ENCODE measurements at regions not wholly inside any gene's neighbourhood (a gene's known extent, or its start where the extent isn't known, plus 50 kb on each side); places are given as distances from the start of the nearest gene placed in this dataset.
"Not testable (repeated sequence)": the region's sequence is repeated elsewhere in the genome, so short reads cannot be mapped to it uniquely, and the experiment has no call there.

DNA sequence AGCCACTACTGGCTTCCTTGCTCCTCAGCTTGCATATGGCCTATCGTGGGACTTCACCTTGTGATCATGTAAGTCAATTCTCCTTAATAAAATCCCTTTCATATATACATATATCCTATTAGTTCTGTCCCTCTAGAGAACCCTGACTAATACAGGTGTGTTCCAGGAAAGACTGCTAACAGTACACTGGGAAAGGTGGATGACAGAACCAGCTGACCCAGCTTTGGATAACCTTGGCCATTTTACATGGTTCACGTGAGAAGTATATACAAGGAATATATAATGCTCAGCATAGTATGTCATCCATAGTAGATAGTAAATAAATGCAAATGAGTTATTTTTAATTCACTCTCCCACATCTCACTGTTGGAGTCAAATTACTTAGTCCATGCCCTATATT lies 1003.5 kb downstream of the SORCS3 start:
- no peak for DNase-seq (ENCODE audit: low spot score)

DNA sequence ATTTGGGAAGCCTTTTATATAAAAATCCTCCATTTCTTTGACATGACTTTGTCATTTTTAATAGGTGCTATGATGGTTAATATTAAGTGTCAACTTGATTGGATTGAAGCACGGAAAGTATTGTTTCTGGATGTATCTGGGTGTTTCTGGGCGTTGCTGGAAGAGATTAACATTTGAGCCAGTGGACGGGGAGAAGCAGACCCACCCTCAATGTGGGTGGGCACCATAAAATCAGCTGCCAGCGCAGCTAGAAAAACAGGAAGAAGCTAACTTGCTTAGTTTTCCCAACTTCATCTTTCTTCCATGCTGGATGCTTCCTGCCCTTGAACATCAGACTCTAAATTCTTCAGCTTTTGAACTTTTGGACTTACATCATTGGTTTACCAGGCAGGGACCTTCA lies 1003.0 kb downstream of the SORCS3 start:
- DNase-seq (ENCODE audit: low spot score): no peak

DNA sequence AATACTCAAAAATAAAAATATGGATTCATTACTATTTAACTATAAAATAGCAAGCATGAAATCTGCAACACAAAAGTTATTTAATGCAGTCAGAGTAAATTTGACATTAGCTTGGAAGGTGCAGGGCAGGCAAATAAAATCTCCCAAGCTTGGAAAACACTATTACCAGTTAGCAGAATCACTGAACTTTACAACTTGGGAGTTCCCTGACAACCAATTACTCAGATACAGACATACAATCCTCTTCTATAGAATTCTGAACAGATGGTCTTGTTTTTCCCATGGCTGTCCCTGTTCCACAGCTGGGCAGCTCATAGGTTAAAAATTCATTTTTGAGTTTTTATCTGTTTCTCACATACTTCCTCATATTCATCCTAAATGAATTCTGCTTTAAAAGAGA lies 1002.6 kb downstream of the SORCS3 start:
- no peak for DNase-seq (ENCODE audit: low spot score)

DNA sequence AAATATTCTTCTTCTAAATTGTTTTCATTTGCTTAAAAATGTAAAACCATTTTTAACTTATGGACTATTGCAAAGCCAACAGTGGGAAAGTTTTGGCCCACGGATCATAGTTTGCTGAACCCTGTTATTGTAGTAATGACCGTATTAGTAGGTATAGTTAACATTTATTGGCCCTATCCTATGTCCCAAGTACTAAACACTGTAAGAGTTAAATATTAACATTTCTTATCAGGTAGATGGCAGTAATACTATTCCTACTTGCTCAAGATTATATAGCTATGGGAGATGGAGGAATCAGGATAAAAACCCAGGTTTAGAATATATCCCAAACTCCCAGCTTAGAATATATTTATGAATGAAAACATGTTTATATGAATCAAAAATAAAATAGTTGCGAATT lies 993.2 kb downstream of the SORCS3 start:
- DNase-seq (ENCODE audit: low spot score): no peak

DNA sequence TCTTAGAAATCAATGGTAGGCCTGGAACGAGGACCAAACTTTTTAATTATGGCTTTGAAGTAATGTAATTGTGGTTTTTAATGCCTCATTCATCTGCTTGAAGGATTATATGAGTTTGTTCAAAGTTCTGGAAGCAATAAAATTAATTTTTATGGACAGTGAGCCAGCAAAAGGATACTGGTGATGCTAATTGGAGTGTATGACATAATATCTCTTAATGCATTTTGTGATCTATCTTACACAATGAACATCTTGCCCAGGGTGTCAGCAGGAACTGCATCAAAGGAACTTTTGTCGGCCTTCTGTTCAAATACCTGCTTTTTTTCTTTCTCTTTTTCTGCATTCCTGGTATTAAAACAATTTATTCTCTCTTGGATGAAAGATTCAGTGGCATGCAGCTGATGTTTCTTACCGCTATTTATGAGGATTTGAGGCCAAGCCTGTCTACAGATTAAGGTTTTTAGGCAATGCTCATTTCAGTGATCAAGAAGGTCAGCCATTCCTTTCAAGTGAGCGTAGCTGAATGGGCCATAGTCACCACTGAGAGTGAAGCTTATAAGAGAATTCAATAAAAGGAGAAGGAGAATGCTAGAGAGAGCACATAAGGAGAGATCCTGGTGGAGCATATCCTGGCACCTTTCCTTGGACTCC lies 974.8 kb downstream of the SORCS3 start:
- no peak for DNase-seq (ENCODE audit: low spot score)

DNA sequence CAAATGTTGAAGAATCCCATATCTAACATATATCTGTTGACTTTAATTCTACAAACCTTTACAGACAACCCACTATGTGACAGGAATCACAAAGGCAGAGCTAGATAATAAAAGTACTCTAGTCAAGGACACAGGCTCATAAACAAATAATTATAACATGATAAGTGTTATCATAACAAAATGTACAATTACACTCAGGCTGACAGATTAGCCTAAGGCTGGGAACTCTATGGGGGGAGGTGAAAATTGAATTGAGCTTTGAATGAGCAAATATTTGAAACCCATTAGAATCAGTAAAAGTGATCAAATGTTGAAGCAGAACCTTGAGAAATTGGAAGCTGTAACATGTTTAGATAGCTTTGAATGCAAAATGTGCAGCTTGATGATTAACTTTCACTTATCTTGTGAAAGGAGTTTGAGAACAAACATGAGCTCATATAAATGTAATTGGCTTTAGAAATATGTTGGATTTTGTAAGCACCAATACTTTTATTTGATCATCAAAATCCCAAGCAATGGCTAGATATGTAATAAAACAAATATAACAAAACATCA lies 970.2 kb downstream of the SORCS3 start:
- DNase-seq (ENCODE audit: low spot score): no peak

DNA sequence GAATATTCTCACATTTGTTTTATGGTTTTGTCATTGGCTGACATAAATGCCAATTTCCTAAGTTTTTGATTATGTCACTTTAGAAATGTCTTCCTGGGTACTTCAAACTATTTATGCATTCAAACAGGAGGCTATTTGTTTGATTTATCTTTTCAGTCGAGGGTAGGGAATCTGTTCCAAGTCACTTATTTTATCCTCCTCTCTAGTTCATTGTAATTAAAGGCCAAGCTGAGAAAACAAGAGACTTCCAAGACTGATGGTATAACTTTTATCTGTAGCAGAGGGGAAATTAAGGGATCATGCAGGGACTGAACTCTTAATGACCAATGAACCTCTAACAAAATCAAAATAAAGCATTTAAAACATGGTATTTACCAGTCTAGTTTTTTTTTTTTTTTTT lies 968.4 kb downstream of the SORCS3 start:
- no peak for DNase-seq (ENCODE audit: low spot score)

DNA sequence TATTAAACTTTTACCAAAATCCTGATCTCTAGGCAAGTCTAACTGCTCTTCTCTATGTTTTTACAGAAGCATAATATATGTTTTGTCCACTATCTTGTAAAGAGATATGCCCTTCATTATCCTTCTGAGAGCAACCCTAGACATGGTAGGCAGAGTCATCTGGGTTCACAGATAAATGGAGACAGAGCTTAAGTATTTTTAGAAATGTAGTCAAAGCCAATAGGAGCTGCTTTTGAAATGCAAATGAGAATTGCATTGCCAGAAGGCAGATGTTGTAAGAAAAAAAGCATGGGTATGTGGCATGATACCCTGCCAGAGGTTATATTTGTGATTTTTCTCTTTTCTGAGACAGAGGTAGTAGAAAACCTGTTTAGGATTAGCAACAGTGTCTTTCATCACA lies 964.8 kb downstream of the SORCS3 start:
- DNase-seq (ENCODE audit: low spot score): no peak

DNA sequence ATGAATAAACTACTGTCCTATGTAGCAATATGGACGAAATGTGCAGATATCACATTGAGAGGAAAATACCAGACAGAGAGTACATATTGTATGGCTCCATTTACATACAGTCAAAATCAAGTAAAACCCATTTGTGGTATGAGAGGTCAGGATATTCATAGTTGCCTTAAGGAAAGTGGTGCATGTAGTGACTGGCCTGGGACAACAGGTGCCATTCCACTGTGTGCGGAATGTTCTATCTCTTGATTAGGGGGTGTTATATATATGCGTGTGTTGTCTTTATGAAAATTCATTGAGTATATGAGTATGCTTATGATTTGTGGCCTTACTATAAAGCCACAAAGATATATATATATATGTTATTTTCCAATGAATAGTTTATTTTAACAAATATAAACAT lies 964.0 kb downstream of the SORCS3 start:
- DNase-seq (ENCODE audit: low spot score): no peak

DNA sequence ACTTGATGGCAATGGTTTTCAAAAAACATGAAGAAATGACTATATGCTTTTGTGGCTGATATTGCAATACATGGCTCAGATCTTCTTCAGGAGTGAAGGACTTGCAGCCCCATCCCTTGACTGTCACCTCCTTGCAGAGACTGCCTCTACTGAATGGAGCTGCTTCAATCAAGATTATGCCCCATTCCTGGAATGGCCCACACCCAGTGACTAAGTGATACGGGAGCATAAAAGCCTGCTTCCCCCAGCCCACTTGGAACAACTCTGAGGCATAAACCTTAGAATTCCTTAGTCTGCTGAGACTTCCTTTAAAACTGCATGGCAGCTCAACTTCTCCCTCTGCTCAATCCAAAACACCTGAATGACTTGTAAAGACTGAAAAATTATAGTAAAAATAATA lies 957.1 kb downstream of the SORCS3 start:
- DNase-seq (ENCODE audit: low spot score): no peak

DNA sequence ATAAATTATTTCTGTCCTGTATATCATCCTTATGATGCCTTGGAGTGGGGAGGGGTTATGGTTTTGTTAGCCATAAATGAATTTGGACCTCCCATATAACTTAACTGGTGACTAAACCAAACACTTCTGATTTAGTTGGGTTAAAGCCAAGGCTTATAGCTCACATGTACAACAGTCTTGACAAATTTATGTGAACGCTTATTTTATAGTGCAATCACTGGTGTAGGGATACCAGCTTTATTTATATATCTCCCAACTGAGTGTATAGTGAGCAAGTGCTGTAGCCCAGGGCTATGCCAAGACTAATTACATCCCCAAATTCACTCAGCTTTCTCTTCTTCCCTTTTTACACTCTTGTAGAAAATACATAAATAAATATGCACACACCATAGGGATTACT lies 956.2 kb downstream of the SORCS3 start:
- DNase-seq (ENCODE audit: low spot score): no peak

DNA sequence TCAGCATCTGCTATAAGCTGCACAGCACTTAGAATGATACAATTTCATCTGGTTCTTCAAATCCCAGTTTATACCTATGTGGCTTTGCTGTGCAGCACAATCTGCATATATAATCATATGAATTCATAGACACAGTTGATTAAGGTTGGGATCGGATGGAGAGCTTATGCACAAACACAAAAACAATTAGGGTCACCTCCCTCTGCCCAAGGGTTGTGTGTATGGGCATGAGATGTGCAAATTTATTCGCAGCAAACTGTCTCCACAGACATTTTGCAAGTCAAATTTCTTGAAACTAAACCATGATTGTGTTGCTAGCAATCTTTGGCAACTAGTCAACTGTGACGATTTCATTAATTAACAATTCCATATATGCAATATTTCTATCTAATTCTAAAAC lies 955.7 kb downstream of the SORCS3 start:
- no peak for DNase-seq (ENCODE audit: low spot score)

DNA sequence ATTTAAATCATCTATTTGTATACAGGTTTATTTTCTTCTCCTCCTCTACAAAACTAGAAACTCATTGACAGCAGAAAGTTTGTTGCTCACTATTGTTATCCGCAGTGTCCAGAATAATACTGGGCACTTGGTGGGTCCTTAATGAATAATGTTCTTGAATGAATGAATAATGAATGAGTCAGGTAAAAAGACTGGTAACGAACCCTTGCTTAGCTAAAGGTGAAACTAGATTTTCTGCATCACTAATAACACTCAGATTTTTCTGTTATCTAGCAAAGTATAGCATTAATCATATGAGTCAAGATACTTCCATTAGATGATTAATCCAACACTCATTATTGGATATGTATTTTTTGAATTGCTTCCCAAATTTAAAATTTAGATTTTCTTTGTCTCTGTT lies 953.2 kb downstream of the SORCS3 start:
- DNase-seq (ENCODE audit: low spot score): no peak

DNA sequence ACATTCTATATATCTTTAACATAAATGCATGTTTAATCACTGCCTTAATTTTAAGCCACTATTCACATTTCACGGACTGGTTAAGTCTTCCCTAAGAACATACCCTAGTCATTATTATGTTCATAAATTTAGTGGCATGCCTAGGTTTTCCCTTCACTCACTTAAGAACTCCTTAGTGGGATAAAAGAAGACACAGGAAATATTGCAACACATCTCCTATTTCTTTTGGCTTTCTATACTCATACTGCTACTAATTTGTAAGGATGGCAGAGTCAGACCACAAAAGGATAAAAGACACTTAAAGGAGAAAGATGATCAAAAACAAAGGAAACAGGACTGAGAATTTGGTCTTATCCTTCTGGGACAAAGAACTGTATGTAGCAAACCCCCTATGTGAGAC lies 951.4 kb downstream of the SORCS3 start:
- DNase-seq (ENCODE audit: low spot score): no peak

DNA sequence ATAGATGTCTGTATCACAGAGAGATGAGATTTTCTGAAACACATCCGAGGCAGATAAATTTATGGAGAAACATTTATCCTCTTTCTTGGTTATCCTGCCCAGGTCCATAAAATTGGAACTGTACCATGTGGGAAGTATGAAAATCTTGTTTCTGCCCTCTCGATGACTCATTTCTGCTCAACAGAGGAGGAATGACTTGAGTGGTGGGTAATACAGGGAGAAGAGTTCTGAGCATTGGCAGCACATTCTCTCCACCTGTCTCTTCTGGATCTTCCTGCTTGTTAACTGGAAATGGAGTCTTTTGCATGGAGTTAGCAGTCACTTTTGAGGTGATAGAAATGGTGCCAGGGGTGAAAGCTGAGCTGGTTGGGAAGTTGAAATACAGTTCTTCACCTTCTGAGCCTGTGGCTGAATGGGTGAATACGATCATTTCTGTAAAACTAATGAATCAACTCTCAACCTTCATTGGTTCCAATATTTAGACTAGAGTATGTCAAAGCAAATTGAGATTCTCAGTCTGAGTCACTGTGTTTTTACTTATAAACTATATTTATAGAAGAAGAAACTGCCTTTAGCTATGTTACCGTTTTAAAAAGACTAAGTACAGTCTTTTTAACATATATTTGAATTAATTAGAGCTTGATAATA lies 945.5 kb downstream of the SORCS3 start:
- no peak for DNase-seq (ENCODE audit: low spot score)

DNA sequence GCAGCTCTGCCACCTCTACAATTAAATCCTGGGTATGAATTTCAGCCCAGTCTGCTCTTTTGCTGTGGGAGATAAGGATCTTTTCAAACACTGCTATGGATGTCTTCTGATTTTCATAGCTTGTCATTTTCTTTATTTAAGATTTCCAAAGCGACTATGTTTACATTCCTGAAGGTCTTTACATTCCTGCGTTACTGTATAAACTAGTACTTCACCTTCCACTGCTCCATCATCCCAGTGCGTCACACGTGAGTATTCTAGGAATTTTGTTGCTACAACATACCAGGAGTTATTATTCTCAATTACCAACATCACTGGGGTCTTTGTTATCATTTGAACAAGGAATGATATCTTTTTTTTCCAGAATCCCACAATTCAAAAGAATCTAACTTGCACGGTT lies 944.7 kb downstream of the SORCS3 start:
- no peak for DNase-seq (ENCODE audit: low spot score)

DNA sequence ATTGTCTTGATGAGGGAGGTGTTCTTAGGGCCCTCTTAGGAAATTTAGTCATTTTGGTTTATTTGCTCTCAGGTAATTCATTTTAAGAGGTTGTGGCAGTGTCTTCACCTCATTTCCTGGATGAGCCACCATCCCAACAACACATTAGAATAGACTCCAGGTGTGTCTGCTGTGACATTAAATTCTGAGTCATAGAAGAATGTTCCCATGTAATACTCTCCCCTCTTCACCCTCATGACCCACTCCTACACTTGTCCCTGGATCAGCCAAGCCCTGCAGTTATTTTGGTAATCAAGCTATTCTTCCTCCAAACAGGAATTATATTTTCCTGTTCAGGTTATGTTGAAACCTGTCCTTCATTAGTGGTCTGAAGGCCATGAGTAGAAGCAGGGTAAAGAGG lies 944.1 kb downstream of the SORCS3 start:
- no peak for DNase-seq (ENCODE audit: low spot score)

DNA sequence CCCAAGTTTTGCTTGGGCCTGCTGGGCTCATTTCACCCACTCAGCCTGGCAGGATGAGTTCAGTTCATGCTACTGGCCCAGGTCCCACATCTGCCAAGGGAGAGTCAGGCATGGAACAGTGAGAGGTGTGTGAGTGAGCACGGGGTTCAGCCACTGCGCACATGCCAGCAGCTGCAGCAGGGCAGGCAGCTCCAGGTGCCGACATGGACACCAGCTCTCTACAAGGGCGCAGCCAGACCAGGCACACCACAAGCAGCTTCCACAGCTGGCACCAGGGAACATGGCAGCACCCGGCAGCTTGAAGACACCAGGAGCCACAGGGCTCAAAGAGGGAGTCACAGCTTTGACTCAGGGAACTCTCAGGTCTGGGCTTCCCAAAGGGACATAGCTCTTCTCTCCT lies 938.0 kb downstream of the SORCS3 start:
- DNase-seq (ENCODE audit: low spot score): no peak

DNA sequence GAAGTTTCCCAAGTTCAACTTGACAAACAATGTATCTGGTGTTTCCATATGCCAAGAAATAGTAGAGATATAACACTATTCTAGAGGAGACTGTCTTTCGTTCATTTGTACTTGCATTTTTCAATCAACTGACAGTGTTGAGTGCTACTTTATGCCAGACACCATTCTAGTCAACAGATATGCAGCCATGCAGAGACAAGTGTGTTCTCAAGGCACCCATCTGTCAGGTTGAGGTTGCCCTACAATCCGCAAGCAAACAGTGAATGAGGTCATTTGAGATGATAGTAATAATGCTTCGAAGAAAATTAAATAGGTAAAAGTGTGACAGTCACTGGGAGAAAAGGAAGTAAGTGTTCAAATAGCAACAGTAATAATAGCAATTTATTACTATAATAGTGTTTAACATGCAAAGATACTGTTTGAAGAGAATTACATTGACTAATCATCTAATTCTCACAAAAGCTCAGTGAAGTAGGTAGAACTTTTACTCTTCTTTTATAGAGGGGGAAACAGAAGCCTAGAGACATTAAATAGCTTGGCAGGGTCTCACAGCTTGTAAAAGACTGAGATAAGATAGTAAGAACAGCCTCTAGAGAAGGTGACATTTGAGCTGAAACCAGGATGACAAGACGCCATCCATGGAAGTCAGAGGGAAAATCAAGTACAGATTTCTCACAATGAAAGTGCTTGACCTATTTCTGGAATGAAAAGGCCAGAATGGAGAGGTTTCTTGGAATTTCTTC lies 936.9 kb downstream of the SORCS3 start:
- no peak for DNase-seq (ENCODE audit: low spot score)

DNA sequence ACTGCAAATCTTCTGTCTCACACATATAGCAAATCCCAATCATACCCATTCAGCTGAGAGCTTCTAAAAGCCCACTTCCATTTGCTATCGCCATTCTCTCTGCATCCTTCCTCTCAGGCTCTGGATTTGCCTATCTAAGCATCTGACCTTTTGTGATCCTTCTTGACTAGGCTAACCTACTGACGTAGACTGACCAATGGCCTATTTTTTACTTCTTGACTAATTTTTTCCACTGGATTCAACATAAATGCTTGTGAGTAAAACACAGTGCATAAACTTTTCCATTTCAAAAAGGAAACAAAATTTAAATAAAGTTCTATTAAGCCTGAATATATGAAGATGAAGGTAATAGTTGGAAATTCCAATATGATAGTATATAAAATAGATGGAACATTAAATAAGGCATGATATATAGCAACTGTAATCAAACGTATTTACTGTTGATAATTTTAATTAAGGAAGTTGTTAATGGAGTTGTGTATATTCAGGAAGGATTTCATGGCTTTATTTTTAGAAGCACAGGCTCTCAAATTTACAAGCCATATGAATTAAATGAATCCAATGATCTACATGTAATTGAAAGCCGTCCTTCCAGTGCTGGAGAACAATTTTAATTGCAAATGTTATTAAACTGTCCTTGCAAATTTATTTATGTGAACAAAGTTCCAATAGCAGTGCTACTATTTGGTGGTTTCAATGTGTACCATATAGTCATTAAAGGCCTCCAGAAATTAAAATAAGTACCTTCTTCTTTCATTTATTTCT lies 918.4 kb downstream of the SORCS3 start:
- DNase-seq (ENCODE audit: low spot score): no peak

DNA sequence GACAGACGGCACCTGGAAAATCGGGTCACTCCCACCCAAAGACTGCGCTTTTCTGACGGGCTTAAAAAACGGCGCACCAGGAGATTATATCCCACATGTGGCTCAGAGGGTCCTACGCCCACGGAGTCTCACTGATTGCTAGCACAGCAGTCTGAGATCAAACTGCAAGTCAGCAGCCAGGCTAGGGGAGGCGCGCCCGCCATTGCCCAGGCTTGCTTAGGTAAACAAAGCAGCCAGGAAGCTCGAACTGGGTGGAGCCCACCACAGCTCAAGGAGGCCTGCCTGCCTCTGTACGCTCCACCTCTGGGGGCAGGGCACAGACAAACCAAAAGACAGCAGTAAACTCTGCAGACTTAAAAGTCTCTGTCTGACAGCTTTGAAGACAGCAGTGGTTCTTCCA lies 909.4 kb downstream of the SORCS3 start:
- DNase-seq (ENCODE audit: low spot score): not testable (repeated sequence)

DNA sequence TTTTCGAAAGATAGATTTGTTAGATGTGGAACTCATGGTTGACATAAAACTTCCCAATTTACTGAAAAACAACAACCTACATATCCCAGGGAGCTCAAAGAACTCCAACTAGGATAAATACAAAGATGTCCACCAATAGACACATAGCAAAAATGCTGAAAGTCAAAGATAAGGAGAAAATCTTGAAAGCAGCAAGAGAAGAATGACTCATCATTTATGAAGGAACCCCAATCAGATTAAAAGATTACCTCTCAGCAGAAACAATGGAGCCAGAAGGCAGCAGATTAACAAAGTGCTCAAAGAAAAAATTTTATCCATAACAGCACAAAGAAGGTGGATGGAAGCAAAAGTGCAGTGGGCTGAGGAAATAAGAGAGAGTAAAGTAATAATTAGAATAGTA lies 908.6 kb downstream of the SORCS3 start:
- DNase-seq (ENCODE audit: low spot score): no peak

DNA sequence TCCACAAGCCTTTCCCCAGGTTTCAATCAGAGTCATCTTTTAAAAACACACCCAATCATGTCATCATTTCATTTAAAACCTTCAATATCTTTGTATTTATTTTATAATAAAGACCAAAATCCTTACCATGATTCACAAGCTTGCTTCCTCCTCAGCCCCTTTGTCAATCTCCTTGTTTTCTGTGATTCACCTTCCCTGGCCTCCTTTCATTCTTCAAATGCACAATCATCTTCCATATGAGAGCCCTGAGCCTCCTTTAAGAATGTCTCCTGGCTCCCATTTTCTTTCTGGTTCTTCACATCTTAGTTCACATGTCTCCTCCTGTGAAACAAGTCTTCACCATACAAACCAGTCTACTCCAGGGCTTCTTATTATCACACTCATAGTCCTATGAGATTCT lies 904.0 kb downstream of the SORCS3 start:
- no peak for DNase-seq (ENCODE audit: low spot score)
